CD4-positive, alpha-beta memory T cell (primary cell): ENCODE measurements at regions not wholly inside any gene's neighbourhood (a gene's known extent, or its start where the extent isn't known, plus 50 kb on each side); places are given as distances from the start of the nearest gene placed in this dataset.
"Not testable (repeated sequence)": the region's sequence is repeated elsewhere in the genome, so short reads cannot be mapped to it uniquely, and the experiment has no call there.

ENCODE experiments used
- CTCF ChIA-PET: fragments of 350-600 bp; sonication (Branson Sonifier 250); formaldehyde crosslinking; loops from one replicate; lab custom pipeline; 2021; ENCODE audit warnings: inconsistent platforms; ENCODE audit not compliant: partially characterized antibody; lab: Charles Lee
- POLR2A ChIA-PET: fragments of 350-600 bp; sonication (Branson Sonifier 250); formaldehyde crosslinking; loops from one replicate; lab custom pipeline; 2021; ENCODE audit not compliant: partially characterized antibody; lab: Charles Lee
- DNase-seq, 5 donors: peaks; one replicate each; pipeline versions ENCODE4 v3.0.0 to v3.0.0-alpha.2; 2020 to 2022; ENCODE audit warnings: mixed read lengths in 1 of 5
- H3K27ac ChIP-seq: one replicate; pipeline ENCODE4 v1.7.0; 2013; ENCODE audit warnings: low read depth, low read length
- H3K27me3 ChIP-seq: 2 replicates; pipeline ENCODE4 v1.7.0; 2013; ENCODE audit warnings: mild to moderate bottlenecking, low read length, moderate library complexity; ENCODE audit not compliant: insufficient read depth
- H3K36me3 ChIP-seq: 2 replicates; pipeline ENCODE4 v1.7.0; 2013; ENCODE audit warnings: mild to moderate bottlenecking, low read length, moderate library complexity; ENCODE audit not compliant: insufficient read depth
- H3K4me1 ChIP-seq: 2 replicates; pipeline ENCODE4 v1.7.0; 2013; ENCODE audit warnings: mild to moderate bottlenecking, low read length, moderate library complexity; ENCODE audit not compliant: insufficient read depth
- H3K4me3 ChIP-seq, 2 donors: one replicate each; pipeline ENCODE4 v1.7.0; 2013; ENCODE audit warnings: low read length in 2 of 2, mild to moderate bottlenecking in 1 of 2
- H3K9me3 ChIP-seq, 2 donors: one replicate each; pipeline ENCODE4 v1.7.0; 2013; ENCODE audit warnings: low read length in 2 of 2, control low read depth in 1 of 2; ENCODE audit not compliant: control insufficient read depth in 1 of 2
- H3K27ac Mint-ChIP-seq, 7 donors: one replicate each; pipeline ENCODE4 v1.8.0; 2020 to 2021; ENCODE audit warnings: mixed read lengths in 7 of 7, mild to moderate bottlenecking in 6 of 7, inconsistent platforms in 3 of 7, moderate library complexity in 3 of 7
- H3K27me3 Mint-ChIP-seq, 2 donors: one replicate each; pipeline ENCODE4 v1.8.0; 2020 to 2021; ENCODE audit warnings: mixed read lengths in 2 of 2
- H3K36me3 Mint-ChIP-seq, 2 donors: one replicate each; pipeline ENCODE4 v1.8.0; 2020 to 2021; ENCODE audit warnings: mixed read lengths in 2 of 2, inconsistent platforms in 1 of 2, mild to moderate bottlenecking in 1 of 2
- H3K4me1 Mint-ChIP-seq, 4 donors: one replicate each; pipeline ENCODE4 v1.8.0; 2020 to 2021; ENCODE audit warnings: mixed read lengths in 4 of 4, mild to moderate bottlenecking in 1 of 4
- H3K4me3 Mint-ChIP-seq, 8 donors: one replicate each; pipeline ENCODE4 v1.8.0; 2020 to 2021; ENCODE audit warnings: mixed read lengths in 8 of 8, mild to moderate bottlenecking in 7 of 8, moderate library complexity in 6 of 8, inconsistent platforms in 3 of 8
- H3K9me3 Mint-ChIP-seq, 8 donors: one replicate each; pipeline ENCODE4 v1.8.0; 2020 to 2021; ENCODE audit warnings: mixed read lengths in 8 of 8, mild to moderate bottlenecking in 5 of 8, inconsistent platforms in 3 of 8, moderate library complexity in 1 of 8
- intact Hi-C: fragments of 100-400 bp; cut with micrococcal nuclease; formaldehyde crosslinking; loops from one replicate; pipeline ENCODE4 v1.15.1; 2023

GRCh38 chr10:37525410-37525809 lies 332.0 kb downstream of the ZNF248 start:
- H3K36me3 ChIP-seq, POLR2A ChIA-PET, H3K36me3 Mint-ChIP-seq, DNase-seq, H3K4me3 ChIP-seq, H3K27ac ChIP-seq, H3K9me3 Mint-ChIP-seq, H3K4me1 ChIP-seq, H3K4me3 Mint-ChIP-seq, H3K27ac Mint-ChIP-seq, H3K9me3 ChIP-seq, intact Hi-C loops, H3K4me1 Mint-ChIP-seq, H3K27me3 ChIP-seq, H3K27me3 Mint-ChIP-seq: not testable (repeated sequence)
- CTCF ChIA-PET, result interaction anchor here (0.6 kb wide), 1 partner anchor 52 kb away, joined by 3 read pairs; no protein-coding TSS in a partner anchor

DNA sequence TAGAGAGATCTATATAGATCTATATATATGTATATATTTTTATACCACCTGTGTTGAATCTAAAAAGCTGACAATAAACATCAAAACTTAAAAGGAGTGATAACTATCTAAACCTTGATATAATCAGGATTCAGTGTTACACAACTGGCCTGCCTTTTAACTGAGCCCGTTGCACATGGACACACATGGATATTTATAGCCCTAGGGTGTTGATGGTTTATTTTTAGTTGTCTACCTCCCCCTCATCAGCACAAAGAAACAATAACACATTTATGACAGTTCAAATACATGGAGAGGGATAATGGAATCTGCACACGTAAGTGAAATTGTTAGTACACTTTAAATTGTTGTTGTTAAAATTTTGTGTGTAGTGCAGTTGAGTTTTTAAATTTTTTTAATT lies 336.9 kb downstream of the ZNF248 start:
- POLR2A ChIA-PET, result no interaction called here
- Mint-ChIP-seq H3K27ac (no peak overlapping the region), H3K27me3 (no peaks in the 10 kb centered on the region), H3K4me1 (no peaks in the 10 kb centered on the region), H3K9me3 (peaks cover 0 to 10% (median 2%) of the 10 kb centered on the region in 8 donors), H3K36me3 (no peaks in the 10 kb centered on the region), H3K4me3 (no peak overlapping the region)
- intact Hi-C loops, result no loop called here
- H3K9me3 ChIP-seq, result no peaks in the 10 kb centered on the region
- no peaks in the 10 kb centered on the region for H3K36me3 ChIP-seq
- DNase-seq, result no peak
- CTCF ChIA-PET, result no interaction called here
- no peak overlapping the region for H3K27ac ChIP-seq
- H3K4me1 ChIP-seq, result no peaks in the 10 kb centered on the region
- no peaks in the 10 kb centered on the region for H3K27me3 ChIP-seq
- H3K4me3 ChIP-seq, result no peak overlapping the region

DNA sequence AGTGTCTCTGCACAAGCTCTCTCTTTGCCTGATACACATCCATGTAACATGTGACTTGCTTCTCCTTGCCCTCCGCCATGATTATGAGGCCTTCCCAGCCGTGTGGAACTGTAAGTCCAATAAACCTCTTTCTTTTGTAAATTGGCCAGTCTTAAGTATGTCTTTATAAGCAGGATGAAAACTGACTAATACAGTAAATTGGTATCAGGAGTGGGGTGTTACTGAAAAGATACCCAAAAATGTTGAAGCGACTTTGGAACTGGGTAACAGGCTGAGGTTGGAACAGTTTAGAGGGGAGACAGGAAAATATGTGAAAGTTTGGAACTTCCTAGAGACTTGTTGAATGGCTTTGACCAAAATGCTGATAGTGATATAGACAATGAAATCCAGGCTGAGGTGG lies 346.9 kb downstream of the ZNF248 start:
- intact Hi-C loops, H3K4me1 ChIP-seq, H3K27me3 Mint-ChIP-seq, H3K27ac ChIP-seq, DNase-seq, H3K27ac Mint-ChIP-seq, CTCF ChIA-PET, H3K4me3 ChIP-seq, H3K27me3 ChIP-seq, H3K9me3 ChIP-seq, POLR2A ChIA-PET, H3K4me1 Mint-ChIP-seq, H3K36me3 ChIP-seq, H3K4me3 Mint-ChIP-seq, H3K36me3 Mint-ChIP-seq: not testable (repeated sequence)
- H3K9me3 Mint-ChIP-seq, result peaks cover 7 to 53% (median 25%) of the 10 kb centered on the region in 8 donors

- H3K4me3 Mint-ChIP-seq, result no peak overlapping the region
- DNase-seq, result no peak
- H3K36me3 Mint-ChIP-seq, result no peaks in the 10 kb centered on the region
- H3K27me3 ChIP-seq, result no peaks in the 10 kb centered on the region
- H3K36me3 ChIP-seq, result no peaks in the 10 kb centered on the region
- intact Hi-C loops, result loop anchor here (5.0 kb wide), 1 partner anchor 1859 kb away; no protein-coding TSS in a partner anchor
- no peaks in the 10 kb centered on the region for H3K4me1 Mint-ChIP-seq
- CTCF ChIA-PET, result interaction anchor here (1.2 kb wide), 1 partner anchor 1859 kb away, joined by 4 read pairs; no protein-coding TSS in a partner anchor
- H3K27ac ChIP-seq, result no peak overlapping the region
- no peaks in the 10 kb centered on the region for H3K27me3 Mint-ChIP-seq
- H3K9me3 ChIP-seq, result no peaks in the 10 kb centered on the region
- no peak overlapping the region for H3K4me3 ChIP-seq
- no peak overlapping the region for H3K27ac Mint-ChIP-seq
- peaks cover 0 to 6% (median 0%) of the 10 kb centered on the region in 8 donors for H3K9me3 Mint-ChIP-seq
- H3K4me1 ChIP-seq, result no peaks in the 10 kb centered on the region
- POLR2A ChIA-PET, result no interaction called here
Measured at GRCh38 chr10:37496061-37496460, 361.3 kb downstream of the ZNF248 start.

DNA sequence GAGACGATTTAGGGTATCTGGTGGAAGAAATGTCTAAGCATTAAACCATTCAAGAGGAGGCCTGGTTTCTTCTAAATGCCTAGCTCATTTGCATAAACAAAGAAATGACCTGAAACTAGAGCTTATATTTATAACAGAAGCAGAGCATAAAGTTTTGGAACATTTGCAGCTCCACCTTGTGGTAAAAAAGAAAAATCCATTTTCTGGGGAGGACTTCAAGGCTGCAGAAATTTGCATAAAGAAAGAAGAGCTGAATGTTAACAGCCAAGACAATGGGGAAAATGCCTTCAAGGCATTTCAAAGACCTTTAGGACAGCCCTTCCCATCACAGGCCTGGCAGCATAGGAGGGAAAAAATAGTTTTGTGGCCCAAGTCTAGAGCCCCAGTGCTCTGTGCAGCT lies 362.0 kb downstream of the ZNF248 start:
- no peak overlapping the region for H3K4me3 ChIP-seq
- H3K36me3 Mint-ChIP-seq, result no peaks in the 10 kb centered on the region
- ChIA-PET POLR2A (no interaction called here), CTCF (interaction anchor here (1.2 kb wide), 1 partner anchor 1858 kb away, joined by 4 read pairs; no protein-coding TSS in a partner anchor)
- no peak overlapping the region for H3K27ac ChIP-seq
- no peaks in the 10 kb centered on the region for H3K27me3 Mint-ChIP-seq
- no peaks in the 10 kb centered on the region for H3K4me1 ChIP-seq
- H3K36me3 ChIP-seq, result no peaks in the 10 kb centered on the region
- H3K27me3 ChIP-seq, result no peaks in the 10 kb centered on the region
- DNase-seq, result no peak
- H3K4me1 Mint-ChIP-seq, result no peaks in the 10 kb centered on the region
- H3K9me3 Mint-ChIP-seq, result peaks cover 0 to 9% (median 3%) of the 10 kb centered on the region in 8 donors
- no peaks in the 10 kb centered on the region for H3K9me3 ChIP-seq
- no peak overlapping the region for H3K4me3 Mint-ChIP-seq
- no peak overlapping the region for H3K27ac Mint-ChIP-seq
- intact Hi-C loops, result loop anchor here (5.0 kb wide), 1 partner anchor 1858 kb away; no protein-coding TSS in a partner anchor

DNA sequence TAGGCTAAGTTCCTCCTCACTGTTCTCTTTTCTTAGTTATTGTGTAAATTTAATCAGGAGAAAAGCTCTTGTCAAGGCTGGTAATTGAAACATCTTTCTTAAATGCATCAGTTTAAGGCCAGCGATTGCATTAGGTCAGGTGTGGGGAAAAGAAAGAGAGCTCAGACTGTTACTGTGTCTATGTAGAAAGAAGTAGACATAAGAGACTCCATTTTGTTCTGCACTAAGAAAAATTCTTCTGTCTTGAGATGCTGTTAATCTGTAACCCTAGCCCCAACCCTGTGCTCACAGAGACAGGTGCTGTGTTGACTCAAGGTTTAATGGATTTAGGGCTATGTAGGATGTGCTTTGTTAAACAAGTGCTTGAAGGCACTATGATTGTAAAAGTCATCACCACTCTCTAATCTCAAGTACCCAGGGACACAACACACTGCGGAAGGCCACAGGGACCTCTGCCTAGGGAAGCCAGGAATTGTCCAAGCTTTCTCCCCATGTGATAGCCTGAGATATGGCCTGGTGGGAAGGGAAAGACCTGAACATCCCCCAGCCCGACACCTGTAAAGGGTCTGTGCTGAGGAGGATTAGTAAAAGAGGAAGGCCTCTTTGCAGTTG lies 364.1 kb downstream of the ZNF248 start:
- intact Hi-C loops, POLR2A ChIA-PET, H3K36me3 ChIP-seq, H3K9me3 ChIP-seq, H3K4me1 ChIP-seq, H3K27ac Mint-ChIP-seq, CTCF ChIA-PET, H3K4me3 ChIP-seq, DNase-seq, H3K27me3 ChIP-seq, H3K4me1 Mint-ChIP-seq, H3K27ac ChIP-seq, H3K27me3 Mint-ChIP-seq, H3K4me3 Mint-ChIP-seq, H3K36me3 Mint-ChIP-seq: not testable (repeated sequence)
- H3K9me3 Mint-ChIP-seq, result peaks cover 0 to 17% (median 5%) of the 10 kb centered on the region in 8 donors

- ChIA-PET POLR2A (no interaction called here), CTCF (no interaction called here)
- Histone ChIP-seq H3K4me3 (no peak overlapping the region), H3K36me3 (no peaks in the 10 kb centered on the region), H3K4me1 (no peaks in the 10 kb centered on the region), H3K9me3 (no peaks in the 10 kb centered on the region), H3K27ac (no peak overlapping the region), H3K27me3 (no peaks in the 10 kb centered on the region)
- Mint-ChIP-seq H3K36me3 (no peaks in the 10 kb centered on the region), H3K27ac (no peak overlapping the region), H3K4me3 (no peak overlapping the region), H3K4me1 (no peaks in the 10 kb centered on the region), H3K27me3 (no peaks in the 10 kb centered on the region), H3K9me3 (peaks cover 0 to 14% (median 7%) of the 10 kb centered on the region in 8 donors)
- no peak for DNase-seq
- intact Hi-C loops, result no loop called here
Measured at GRCh38 chr10:37490266-37490665, 364.9 kb downstream of the ANKRD30A start.
